ENCODE measurements at regions not wholly inside any gene's neighbourhood (a gene's known extent, or its start where the extent isn't known, plus 50 kb on each side); places are given as distances from the start of the nearest gene placed in this dataset.

DNA sequence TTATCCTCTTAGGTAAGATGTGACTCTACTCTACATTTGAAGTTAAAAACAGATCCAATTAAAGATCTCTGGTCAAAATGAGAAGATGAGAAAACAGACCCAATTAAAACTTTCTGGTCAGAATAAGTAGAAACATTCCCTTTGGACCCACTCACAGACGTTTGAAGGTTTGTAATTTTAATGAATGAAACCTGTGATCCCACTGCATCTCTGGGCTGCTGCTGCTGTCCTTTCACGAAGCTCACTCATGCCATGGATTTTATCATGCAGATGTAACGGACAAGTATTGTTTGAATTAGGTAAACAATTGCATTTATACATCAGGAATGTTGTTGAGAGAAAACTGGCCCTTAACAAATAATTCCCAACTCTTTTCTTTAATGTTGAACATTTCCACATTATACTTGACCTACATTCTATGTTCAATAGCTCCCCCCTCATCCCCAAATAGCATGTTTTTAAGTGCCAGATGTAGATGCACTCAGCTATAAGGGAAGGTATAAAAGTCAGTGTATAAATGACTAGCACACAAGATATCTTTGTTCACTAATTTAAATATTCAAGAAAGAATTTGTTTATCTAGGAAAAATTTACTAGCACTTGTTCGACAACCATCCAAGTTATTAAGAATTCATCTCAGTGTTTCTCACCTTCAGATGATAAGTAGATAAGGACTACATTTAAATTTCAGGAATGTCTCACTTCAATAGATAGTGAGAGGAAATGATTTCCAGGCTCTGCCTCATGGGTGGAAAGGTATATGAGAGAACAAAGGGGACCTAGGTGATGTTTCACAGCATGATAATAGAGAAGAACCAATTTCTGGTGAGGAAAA lies 202.3 kb upstream of the LMNTD1 start:
- TF ChIP-seq, protein P1, sequence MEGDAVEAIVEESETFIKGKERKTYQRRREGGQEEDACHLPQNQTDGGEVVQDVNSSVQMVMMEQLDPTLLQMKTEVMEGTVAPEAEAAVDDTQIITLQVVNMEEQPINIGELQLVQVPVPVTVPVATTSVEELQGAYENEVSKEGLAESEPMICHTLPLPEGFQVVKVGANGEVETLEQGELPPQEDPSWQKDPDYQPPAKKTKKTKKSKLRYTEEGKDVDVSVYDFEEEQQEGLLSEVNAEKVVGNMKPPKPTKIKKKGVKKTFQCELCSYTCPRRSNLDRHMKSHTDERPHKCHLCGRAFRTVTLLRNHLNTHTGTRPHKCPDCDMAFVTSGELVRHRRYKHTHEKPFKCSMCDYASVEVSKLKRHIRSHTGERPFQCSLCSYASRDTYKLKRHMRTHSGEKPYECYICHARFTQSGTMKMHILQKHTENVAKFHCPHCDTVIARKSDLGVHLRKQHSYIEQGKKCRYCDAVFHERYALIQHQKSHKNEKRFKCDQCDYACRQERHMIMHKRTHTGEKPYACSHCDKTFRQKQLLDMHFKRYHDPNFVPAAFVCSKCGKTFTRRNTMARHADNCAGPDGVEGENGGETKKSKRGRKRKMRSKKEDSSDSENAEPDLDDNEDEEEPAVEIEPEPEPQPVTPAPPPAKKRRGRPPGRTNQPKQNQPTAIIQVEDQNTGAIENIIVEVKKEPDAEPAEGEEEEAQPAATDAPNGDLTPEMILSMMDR (IDR thresholded peaks at IDR 0.05; ENCODE audit: low read depth, low read length) = no peak
- in situ Hi-C loops (cut with HindIII; ENCODE audit: low sequenced_read_pairs) = no loop called here
- no peak overlapping the region for H3K4me3 ChIP-seq (ENCODE audit: low read depth, low read length)
- DNase-seq (ENCODE audit: low read depth, low spot score) = no peak

DNA sequence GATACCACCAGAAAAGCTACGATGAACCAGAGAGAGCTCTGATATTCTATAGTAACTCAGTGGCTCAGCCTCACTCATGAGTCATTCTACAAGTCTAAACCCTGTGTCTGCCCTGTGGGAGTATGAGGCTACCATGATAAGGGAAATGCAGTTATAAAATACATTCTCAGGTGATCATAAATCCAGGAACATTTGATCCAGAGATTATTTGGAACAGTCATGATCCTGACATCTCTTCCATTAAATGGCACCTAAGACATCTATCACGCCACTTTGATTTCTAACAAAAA lies 202.6 kb upstream of the RASSF8 start:
- in situ Hi-C loops (cut with HindIII; ENCODE audit: low sequenced_read_pairs) = no loop called here
- DNase-seq (ENCODE audit: low read depth, low spot score) = no peak
- TF ChIP-seq, protein P1 (IDR thresholded peaks at IDR 0.05; ENCODE audit: low read depth, low read length) = no peak
- H3K4me3 ChIP-seq (ENCODE audit: low read depth, low read length) = no peak overlapping the region

DNA sequence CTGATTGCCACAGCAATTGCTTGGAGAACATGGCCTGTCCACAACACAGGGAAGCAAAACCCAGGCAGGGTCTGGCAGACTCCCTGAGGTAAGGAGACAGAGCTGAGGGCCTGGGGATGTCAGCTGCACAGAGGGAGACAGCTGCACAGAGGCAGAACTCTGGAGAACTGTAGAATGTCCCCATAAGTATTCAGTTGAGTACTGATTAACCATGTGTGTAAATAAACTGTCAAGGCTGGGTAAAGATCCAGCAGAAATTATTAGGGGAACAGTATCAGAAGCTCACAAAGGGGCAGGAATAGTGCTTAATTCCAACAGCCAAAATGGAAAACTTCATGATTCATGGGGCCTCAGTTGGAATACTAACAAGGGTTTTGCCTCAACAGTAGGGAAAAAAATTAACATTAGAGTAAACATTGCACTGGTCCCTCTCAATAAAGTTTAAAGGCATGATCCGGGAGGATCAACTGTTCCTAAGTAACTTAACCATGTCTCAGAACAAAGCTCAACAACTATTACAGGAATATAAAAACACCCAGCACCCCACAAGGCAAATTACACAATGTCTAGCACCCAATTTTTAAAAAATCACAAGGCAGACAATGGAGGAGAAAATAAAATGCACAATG lies 201.3 kb upstream of the RASSF8 start:
- in situ Hi-C loops (cut with HindIII; ENCODE audit: low sequenced_read_pairs) = no loop called here
- DNase-seq (ENCODE audit: low read depth, low spot score) = no peak
- no peak overlapping the region for H3K4me3 ChIP-seq (ENCODE audit: low read depth, low read length)
- TF ChIP-seq, protein P1 (IDR thresholded peaks at IDR 0.05; ENCODE audit: low read depth, low read length) = no peak

DNA sequence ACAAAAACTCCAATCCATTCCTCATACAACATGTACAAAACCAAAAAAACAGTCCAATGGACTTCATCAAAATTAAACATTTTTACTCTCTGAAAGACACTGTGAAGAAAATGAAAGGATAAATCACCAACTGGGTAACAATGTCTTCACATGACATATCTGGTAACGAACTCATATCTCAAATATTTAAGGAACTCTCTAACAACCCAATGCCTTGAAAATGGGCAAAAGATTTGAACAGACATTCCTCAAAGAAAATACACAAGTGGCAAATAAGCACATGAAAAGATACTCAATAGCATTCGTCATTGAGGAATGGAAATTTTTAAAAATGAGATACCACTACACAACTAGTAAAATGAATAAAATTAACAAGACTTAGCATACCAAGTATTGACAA lies 198.7 kb upstream of the RASSF8 start:
- no peak for DNase-seq (ENCODE audit: low read depth, low spot score)
- TF ChIP-seq, protein P1 (IDR thresholded peaks at IDR 0.05; ENCODE audit: low read depth, low read length) = no peak
- H3K4me3 ChIP-seq (ENCODE audit: low read depth, low read length) = no peak overlapping the region
- in situ Hi-C loops (cut with HindIII; ENCODE audit: low sequenced_read_pairs) = no loop called here

DNA sequence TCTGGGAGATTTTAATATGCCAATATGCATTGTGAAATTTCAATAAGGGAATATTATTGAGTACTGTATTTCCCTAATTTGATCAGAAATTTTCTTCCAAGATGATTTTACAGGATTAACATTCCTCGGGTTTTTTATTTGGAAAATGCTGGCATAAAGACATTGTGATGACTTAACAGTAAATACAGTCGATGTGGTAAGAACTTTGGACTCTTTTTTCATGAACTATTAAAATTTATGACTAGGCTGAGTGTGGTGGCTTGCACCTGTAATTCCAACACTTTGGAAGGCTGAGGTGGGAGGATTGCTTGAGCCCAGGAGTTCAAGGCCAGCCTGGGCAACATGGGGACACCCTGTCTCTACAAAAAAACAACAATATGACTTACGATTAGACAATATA lies 197.1 kb upstream of the RASSF8 start:
- no peak for DNase-seq (ENCODE audit: low read depth, low spot score)
- in situ Hi-C loops (cut with HindIII; ENCODE audit: low sequenced_read_pairs) = no loop called here
- TF ChIP-seq, protein P1 (IDR thresholded peaks at IDR 0.05; ENCODE audit: low read depth, low read length) = no peak
- no peak overlapping the region for H3K4me3 ChIP-seq (ENCODE audit: low read depth, low read length)

DNA sequence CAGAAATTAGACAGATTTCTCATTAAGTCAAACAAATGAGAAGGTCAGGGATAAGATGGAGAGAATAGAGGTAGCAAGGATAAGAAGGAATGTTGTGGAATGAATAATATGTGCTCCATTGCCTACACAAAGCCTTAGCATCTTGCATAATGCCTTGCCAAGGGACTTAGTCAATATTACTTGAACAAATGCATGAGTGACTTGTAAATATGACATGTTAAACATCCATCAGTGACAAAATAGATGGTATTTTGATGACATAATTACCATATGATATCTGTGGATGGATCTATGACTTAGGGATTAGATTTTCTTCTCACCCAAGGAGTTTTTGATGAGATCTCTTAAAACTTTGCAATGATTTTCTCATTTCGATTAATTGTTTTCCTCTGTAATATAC lies 194.1 kb upstream of the RASSF8 start:
- no peak overlapping the region for H3K4me3 ChIP-seq (ENCODE audit: low read depth, low read length)
- TF ChIP-seq, protein P1 (IDR thresholded peaks at IDR 0.05; ENCODE audit: low read depth, low read length) = no peak
- in situ Hi-C loops (cut with HindIII; ENCODE audit: low sequenced_read_pairs) = no loop called here
- DNase-seq (ENCODE audit: low read depth, low spot score) = no peak
